IMR-90 (cell line): ENCODE measurements at regions not wholly inside any gene's neighbourhood (a gene's known extent, or its start where the extent isn't known, plus 50 kb on each side); places are given as distances from the start of the nearest gene placed in this dataset.

Source experiments
- ATAC-seq: fragments of 200-7000 bp; cut with Tn5 transposase; 2 replicates; pipeline ENCODE4 v1.9.1; 2020; ENCODE audit warnings: low read depth, mild to moderate bottlenecking, moderate library complexity
- BruUV-seq: library from RNA; stranded (reverse); fragments of 400-500 nt; replicated peaks from 2 replicates; lab custom pipeline; 2021; lab: Mats Ljungman, UMichigan
- CTCF ChIA-PET: fragments of 300-600 bp; formaldehyde crosslinking; extraction: SDS; loops from one replicate; lab custom pipeline; 2021; ENCODE audit warnings: antibody characterized with exemption; lab: Yijun Ruan, JAX
- POLR2A ChIA-PET: fragments of 300-600 bp; sonication (Branson Sonifier 250); formaldehyde crosslinking; loops from one replicate; lab custom pipeline; 2022; ENCODE audit warnings: antibody characterized with exemption; ENCODE audit not compliant: unreplicated experiment; lab: Charles Lee
- DNase-seq: peaks from one replicate; pipeline ENCODE4 v3.0.0; 2013
- H2AFZ ChIP-seq: replicated peaks from 2 replicates; pipeline ENCODE3; 2013; ENCODE audit warnings: low read length, mild to moderate bottlenecking; ENCODE audit not compliant: poor library complexity
- H2AK5ac ChIP-seq: 2 replicates; pipeline ENCODE4 v1.6.1; 2013; ENCODE audit warnings: low read depth, low read length, inconsistent platforms
- H2AK9ac ChIP-seq: replicated peaks from 2 replicates; pipeline ENCODE3; 2013; ENCODE audit warnings: mild to moderate bottlenecking, low read depth, low read length, moderate library complexity; ENCODE audit not compliant: poor library complexity
- H2BK120ac ChIP-seq: 2 replicates; pipeline ENCODE4 v1.6.1; 2013; ENCODE audit warnings: low read depth, low read length, inconsistent platforms
- H2BK15ac ChIP-seq: 3 replicates; pipeline ENCODE4 v1.6.1; 2013; ENCODE audit warnings: low read depth, low read length, inconsistent platforms
- H2BK20ac ChIP-seq: 2 replicates; pipeline ENCODE4 v1.6.1; 2013; ENCODE audit warnings: low read depth, mild to moderate bottlenecking, inconsistent platforms, low read length, moderate library complexity
- H2BK5ac ChIP-seq: 2 replicates; pipeline ENCODE4 v1.6.1; 2013; ENCODE audit warnings: mild to moderate bottlenecking, low read depth, low read length, inconsistent platforms; ENCODE audit not compliant: poor library complexity, severe bottlenecking
- H3K14ac ChIP-seq: replicated peaks from 2 replicates; pipeline ENCODE4 v1.6.1; 2013; ENCODE audit warnings: low read depth, low read length, inconsistent platforms
- H3K18ac ChIP-seq: 2 replicates; pipeline ENCODE4 v1.6.1; 2013; ENCODE audit warnings: low read depth, low read length, control low read depth
- H3K23ac ChIP-seq: 2 replicates; pipeline ENCODE4 v1.6.1; 2013; ENCODE audit warnings: low read depth, low read length, inconsistent platforms
- H3K27ac ChIP-seq: 2 replicates; pipeline ENCODE4 v1.5.1; 2013; ENCODE audit warnings: mild to moderate bottlenecking, control low read depth, low read length; ENCODE audit not compliant: insufficient read depth
- H3K27me3 ChIP-seq: 2 replicates; pipeline ENCODE4 v1.6.1; 2013; ENCODE audit warnings: low read length; ENCODE audit not compliant: control insufficient read depth, insufficient read depth
- H3K36me3 ChIP-seq: 2 replicates; pipeline ENCODE4 v1.6.1; 2013; ENCODE audit warnings: low read length, mixed read lengths; ENCODE audit not compliant: control insufficient read depth, insufficient read depth
- H3K4ac ChIP-seq: 2 replicates; pipeline ENCODE4 v1.6.1; 2013; ENCODE audit warnings: low read depth, low read length, inconsistent platforms
- H3K4me1 ChIP-seq: 2 replicates; pipeline ENCODE4 v1.6.1; 2013; ENCODE audit warnings: low read length, mixed read lengths; ENCODE audit not compliant: control insufficient read depth, insufficient read depth
- H3K4me2 ChIP-seq: 2 replicates; pipeline ENCODE4 v1.6.1; 2013; ENCODE audit warnings: low read depth, mild to moderate bottlenecking, control low read depth, low read length, moderate library complexity
- H3K4me3 ChIP-seq: 2 replicates; pipeline ENCODE4 v1.5.1; 2013; ENCODE audit warnings: low read depth, mild to moderate bottlenecking, control low read depth, low read length, moderate library complexity; ENCODE audit not compliant: insufficient read depth
- H3K56ac ChIP-seq: 2 replicates; pipeline ENCODE4 v1.6.1; 2013; ENCODE audit warnings: low read length, inconsistent platforms; ENCODE audit not compliant: insufficient read depth; ENCODE audit errors: extremely low read depth
- H3K79me1 ChIP-seq, 2 experiments: 2 replicates each; pipeline ENCODE4 v1.6.1; 2013; ENCODE audit warnings: low read length in 2 of 2, inconsistent platforms in 1 of 2, low read depth in 1 of 2
- H3K9ac ChIP-seq: 2 replicates; pipeline ENCODE4 v1.6.1; 2013; ENCODE audit warnings: low read depth, low read length, control low read depth
- H3K9me1 ChIP-seq: 2 replicates; pipeline ENCODE4 v1.6.1; 2013; ENCODE audit warnings: low read length, inconsistent platforms; ENCODE audit not compliant: insufficient read depth
- H3K9me3 ChIP-seq: 2 replicates; pipeline ENCODE4 v1.6.1; 2013; ENCODE audit warnings: low read length; ENCODE audit not compliant: control insufficient read depth, insufficient read depth
- H4K20me1 ChIP-seq: 2 replicates; pipeline ENCODE4 v1.6.1; 2013; ENCODE audit warnings: low read length, inconsistent platforms; ENCODE audit not compliant: insufficient read depth
- H4K5ac ChIP-seq: 2 replicates; pipeline ENCODE4 v1.6.1; 2013; ENCODE audit warnings: mild to moderate bottlenecking, low read depth, low read length, control low read depth
- H4K8ac ChIP-seq, 2 experiments: 2 replicates each; pipeline ENCODE4 v1.6.1; 2013; ENCODE audit warnings: low read depth in 2 of 2, low read length in 2 of 2, control low read depth in 1 of 2, inconsistent platforms in 1 of 2
- H4K91ac ChIP-seq: 2 replicates; pipeline ENCODE4 v1.6.1; 2013; ENCODE audit warnings: low read depth, low read length, inconsistent platforms; ENCODE audit not compliant: insufficient read depth
- BHLHE40 ChIP-seq: fragments of 150-350 bp; IDR thresholded peaks from 2 replicates; pipeline ENCODE4 v1.6.1; 2016; ENCODE audit warnings: mild to moderate bottlenecking, low read depth, low read length
- CEBPB ChIP-seq: IDR thresholded peaks from 2 replicates; pipeline ENCODE4 v1.6.1; 2012; ENCODE audit warnings: low read depth, low read length, improper control_type of control experiment
- CHD1 ChIP-seq: IDR thresholded peaks from 2 replicates; pipeline ENCODE4 v1.6.1; 2012; ENCODE audit warnings: low read depth, low read length, improper control_type of control experiment
- FOS ChIP-seq: fragments of 150-350 bp; IDR thresholded peaks from 2 replicates; pipeline ENCODE4 v1.6.1; 2016; ENCODE audit warnings: low read depth, low read length
- MAFK ChIP-seq: IDR thresholded peaks from 2 replicates; pipeline ENCODE4 v1.6.1; 2012; ENCODE audit warnings: low read depth, low read length, improper control_type of control experiment
- MAZ ChIP-seq: IDR thresholded peaks from 2 replicates; pipeline ENCODE4 v1.6.1; 2012; ENCODE audit warnings: low read depth, mild to moderate bottlenecking, low read length, improper control_type of control experiment, moderate library complexity, borderline replicate concordance
- MXI1 ChIP-seq: IDR thresholded peaks from 2 replicates; pipeline ENCODE4 v1.6.1; 2012; ENCODE audit warnings: low read depth, mild to moderate bottlenecking, low read length, moderate library complexity, borderline replicate concordance
- NFE2L2 ChIP-seq: fragments of 150-350 bp; IDR thresholded peaks from 2 replicates; pipeline ENCODE4 v1.6.1; 2016; ENCODE audit warnings: low read depth, mild to moderate bottlenecking, low read length
- POLR2A ChIP-seq: IDR thresholded peaks from 2 replicates; pipeline ENCODE4 v1.6.1; 2012; ENCODE audit warnings: mild to moderate bottlenecking, low read depth, low read length
- RAD21 ChIP-seq: IDR thresholded peaks from 2 replicates; pipeline ENCODE4 v1.6.1; 2012; ENCODE audit warnings: low read length, improper control_type of control experiment
- RCOR1 ChIP-seq: IDR thresholded peaks from 2 replicates; pipeline ENCODE4 v1.6.1; 2012; ENCODE audit warnings: mild to moderate bottlenecking, low read length, improper control_type of control experiment; ENCODE audit not compliant: insufficient replicate concordance
- RFX5 ChIP-seq: IDR thresholded peaks from 2 replicates; pipeline ENCODE4 v1.8.0; 2012; ENCODE audit warnings: low read depth, mild to moderate bottlenecking, low read length, moderate library complexity
- SMC3 ChIP-seq: fragments of 150-350 bp; IDR thresholded peaks from 2 replicates; pipeline ENCODE4 v1.6.1; 2016; ENCODE audit warnings: low read depth, mild to moderate bottlenecking, antibody characterized with exemption, low read length, moderate library complexity
- WGBS, 2 experiments: methylation state at CpG; one replicate each; pipeline versions ENCODE4 v1.1.5 to v1.1.7; 2013; ENCODE audit warnings: missing lambda C conversion rate in 2 of 2; ENCODE audit not compliant: insufficient read length in 1 of 2; ENCODE audit errors: extremely low coverage in 2 of 2; 5-methylcytosine and 5-hydroxymethylcytosine counted together
- dilution Hi-C: fragments of 300-500 bp; cut with HindIII; formaldehyde crosslinking; loops from one replicate; pipeline ENCODE4 v1.14.3; 2018; ENCODE audit warnings: low sequenced_read_pairs; ENCODE audit not compliant: unreplicated experiment
- in situ Hi-C: fragments of 300-500 bp; cut with MboI; formaldehyde crosslinking; loops from 3 replicates; pipeline ENCODE4 v1.14.3; 2019; ENCODE audit warnings: low sequenced_read_pairs, inconsistent platforms, mixed read lengths
- intact Hi-C: fragments of 100-400 bp; cut with micrococcal nuclease; formaldehyde crosslinking; loops from 2 replicates; pipeline ENCODE4 v1.10.0; 2022
- TF ChIP-seq, protein P1 (sequence below): fragments of 150-350 bp; IDR thresholded peaks from 2 replicates; pipeline ENCODE4 v1.6.1; 2017; ENCODE audit warnings: mild to moderate bottlenecking, antibody characterized with exemption, low read length, low read depth
- TF ChIP-seq, protein P2 (sequence below): fragments of 150-350 bp; IDR thresholded peaks from 2 replicates; pipeline ENCODE4 v1.6.1; 2016; ENCODE audit warnings: low read depth, mild to moderate bottlenecking, low read length, moderate library complexity, borderline replicate concordance
- TF ChIP-seq, protein P3 (sequence below): conservative IDR thresholded peaks from 2 replicates; pipeline ENCODE4 v1.5.1; 2012; ENCODE audit warnings: mild to moderate bottlenecking, low read depth, low read length, improper control_type of control experiment

DNA sequence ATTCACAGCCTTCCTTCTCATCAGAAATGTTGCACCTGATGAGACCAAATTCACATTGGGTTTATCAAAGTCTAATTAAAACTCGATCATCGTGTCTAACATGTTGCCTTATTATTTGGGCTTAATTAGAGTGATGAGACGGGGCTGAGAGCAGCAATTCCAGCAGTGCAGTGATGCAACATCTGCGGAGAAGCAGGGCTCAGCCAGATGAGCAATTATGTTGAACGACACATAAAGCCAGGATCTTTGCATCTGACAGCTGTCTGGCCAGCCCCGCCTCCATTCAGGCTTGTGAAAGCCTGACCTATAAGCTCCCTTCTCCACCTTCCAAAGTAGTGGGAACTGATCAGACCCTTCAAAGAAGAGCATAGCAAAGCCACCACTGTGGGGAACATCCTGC, 109.8 kb downstream of the C1orf94 start:
- H2AK9ac ChIP-seq = no peak overlapping the region
- no peak overlapping the region for H3K18ac ChIP-seq
- no TSS peak for BruUV-seq
- no peaks in the 10 kb centered on the region for H3K79me1 ChIP-seq
- no peak overlapping the region for H3K23ac ChIP-seq
- H2AFZ ChIP-seq = no peak overlapping the region
- no peak overlapping the region for H2BK15ac ChIP-seq
- H3K27ac ChIP-seq = no peak overlapping the region
- H3K36me3 ChIP-seq = no peaks in the 10 kb centered on the region
- H2BK5ac ChIP-seq = no peak overlapping the region
- no peak overlapping the region for H2AK5ac ChIP-seq
- intact Hi-C loops = no loop called here
- dilution Hi-C loops = no loop called here
- H4K91ac ChIP-seq = no peak overlapping the region
- no peak overlapping the region for H3K4ac ChIP-seq
- H4K8ac ChIP-seq = no peak overlapping the region
- no peak overlapping the region for H2BK120ac ChIP-seq
- H4K5ac ChIP-seq = no peak overlapping the region
- H3K9me3 ChIP-seq = peaks cover 18% of the 10 kb centered on the region
- DNase-seq (no peak), ATAC-seq (no peak)
- no peak overlapping the region for H3K56ac ChIP-seq
- no peaks in the 10 kb centered on the region for H3K9me1 ChIP-seq
- no peak overlapping the region for H3K4me3 ChIP-seq
- POLR2A ChIA-PET = no interaction called here
- in situ Hi-C loops = no loop called here
- H3K9ac ChIP-seq = no peak overlapping the region
- no peaks in the 10 kb centered on the region for H3K27me3 ChIP-seq
- CTCF ChIA-PET = interaction anchor here (0.7 kb wide), 1 partner anchor 55 kb away, joined by 3 read pairs; no protein-coding TSS in a partner anchor
- 44% methylated on average over 3 of the region's 6 CpGs; no CpG with 5 or more reads in 1 of the 2 experiments for WGBS, 2 experiments
- no peak overlapping the region for H2BK20ac ChIP-seq
- H3K4me2 ChIP-seq = no peak overlapping the region
- H3K14ac ChIP-seq = no peak overlapping the region
- TF ChIP-seq MAZ (no peak), RFX5 (no peak), MXI1 (no peak), SMC3 (no peak), FOS (no peak), BHLHE40 (no peak), RAD21 (no peak), CEBPB (no peak), CHD1 (no peak), NFE2L2 (no peak), POLR2A (no peak), RCOR1 (no peak), MAFK (no peak)
- TF ChIP-seq, protein P1, sequence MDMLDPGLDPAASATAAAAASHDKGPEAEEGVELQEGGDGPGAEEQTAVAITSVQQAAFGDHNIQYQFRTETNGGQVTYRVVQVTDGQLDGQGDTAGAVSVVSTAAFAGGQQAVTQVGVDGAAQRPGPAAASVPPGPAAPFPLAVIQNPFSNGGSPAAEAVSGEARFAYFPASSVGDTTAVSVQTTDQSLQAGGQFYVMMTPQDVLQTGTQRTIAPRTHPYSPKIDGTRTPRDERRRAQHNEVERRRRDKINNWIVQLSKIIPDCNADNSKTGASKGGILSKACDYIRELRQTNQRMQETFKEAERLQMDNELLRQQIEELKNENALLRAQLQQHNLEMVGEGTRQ = no peak
- TF ChIP-seq, protein P2, sequence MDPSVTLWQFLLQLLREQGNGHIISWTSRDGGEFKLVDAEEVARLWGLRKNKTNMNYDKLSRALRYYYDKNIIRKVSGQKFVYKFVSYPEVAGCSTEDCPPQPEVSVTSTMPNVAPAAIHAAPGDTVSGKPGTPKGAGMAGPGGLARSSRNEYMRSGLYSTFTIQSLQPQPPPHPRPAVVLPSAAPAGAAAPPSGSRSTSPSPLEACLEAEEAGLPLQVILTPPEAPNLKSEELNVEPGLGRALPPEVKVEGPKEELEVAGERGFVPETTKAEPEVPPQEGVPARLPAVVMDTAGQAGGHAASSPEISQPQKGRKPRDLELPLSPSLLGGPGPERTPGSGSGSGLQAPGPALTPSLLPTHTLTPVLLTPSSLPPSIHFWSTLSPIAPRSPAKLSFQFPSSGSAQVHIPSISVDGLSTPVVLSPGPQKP = no peak
- TF ChIP-seq, protein P3, sequence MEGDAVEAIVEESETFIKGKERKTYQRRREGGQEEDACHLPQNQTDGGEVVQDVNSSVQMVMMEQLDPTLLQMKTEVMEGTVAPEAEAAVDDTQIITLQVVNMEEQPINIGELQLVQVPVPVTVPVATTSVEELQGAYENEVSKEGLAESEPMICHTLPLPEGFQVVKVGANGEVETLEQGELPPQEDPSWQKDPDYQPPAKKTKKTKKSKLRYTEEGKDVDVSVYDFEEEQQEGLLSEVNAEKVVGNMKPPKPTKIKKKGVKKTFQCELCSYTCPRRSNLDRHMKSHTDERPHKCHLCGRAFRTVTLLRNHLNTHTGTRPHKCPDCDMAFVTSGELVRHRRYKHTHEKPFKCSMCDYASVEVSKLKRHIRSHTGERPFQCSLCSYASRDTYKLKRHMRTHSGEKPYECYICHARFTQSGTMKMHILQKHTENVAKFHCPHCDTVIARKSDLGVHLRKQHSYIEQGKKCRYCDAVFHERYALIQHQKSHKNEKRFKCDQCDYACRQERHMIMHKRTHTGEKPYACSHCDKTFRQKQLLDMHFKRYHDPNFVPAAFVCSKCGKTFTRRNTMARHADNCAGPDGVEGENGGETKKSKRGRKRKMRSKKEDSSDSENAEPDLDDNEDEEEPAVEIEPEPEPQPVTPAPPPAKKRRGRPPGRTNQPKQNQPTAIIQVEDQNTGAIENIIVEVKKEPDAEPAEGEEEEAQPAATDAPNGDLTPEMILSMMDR = no peak
- H4K20me1 ChIP-seq = no peaks in the 10 kb centered on the region
- H3K4me1 ChIP-seq = no peaks in the 10 kb centered on the region
